ENCODE measurements at regions not wholly inside any gene's neighbourhood (a gene's known extent, or its start where the extent isn't known, plus 50 kb on each side); places are given as distances from the start of the nearest gene placed in this dataset.

GRCh38 chr14:29126865-29127264 is 360.3 kb downstream of the FOXG1 start:
- no peak for DNase-seq

GRCh38 chr14:29140016-29140415 is 373.4 kb downstream of the FOXG1 start:
- DNase-seq: no peak

DNA sequence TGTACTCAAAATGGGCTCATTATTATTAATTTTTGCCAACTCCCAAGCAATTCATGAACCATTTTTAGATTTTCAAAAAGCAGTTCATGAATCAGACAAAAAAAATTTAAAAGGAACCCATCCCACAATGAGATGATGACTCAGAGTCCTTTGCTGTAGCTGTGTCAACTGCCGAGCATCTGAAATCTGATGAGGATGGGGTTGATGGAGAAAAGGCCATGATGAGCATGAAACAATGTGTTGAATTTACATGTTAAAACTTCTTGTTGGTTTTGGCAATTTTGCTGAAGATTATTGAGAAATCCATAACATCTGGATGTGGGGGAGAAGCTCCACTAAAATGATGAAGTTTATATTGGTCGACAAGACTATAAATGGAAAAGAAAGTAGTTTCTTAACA is 378.0 kb downstream of the FOXG1 start:
- DNase-seq: no peak

GRCh38 chr14:29148221-29148620 is 381.6 kb downstream of the FOXG1 start:
- DNase-seq: no peak

GRCh38 chr14:29149798-29150197 is 383.2 kb downstream of the FOXG1 start:
- DNase-seq: no peak

DNA sequence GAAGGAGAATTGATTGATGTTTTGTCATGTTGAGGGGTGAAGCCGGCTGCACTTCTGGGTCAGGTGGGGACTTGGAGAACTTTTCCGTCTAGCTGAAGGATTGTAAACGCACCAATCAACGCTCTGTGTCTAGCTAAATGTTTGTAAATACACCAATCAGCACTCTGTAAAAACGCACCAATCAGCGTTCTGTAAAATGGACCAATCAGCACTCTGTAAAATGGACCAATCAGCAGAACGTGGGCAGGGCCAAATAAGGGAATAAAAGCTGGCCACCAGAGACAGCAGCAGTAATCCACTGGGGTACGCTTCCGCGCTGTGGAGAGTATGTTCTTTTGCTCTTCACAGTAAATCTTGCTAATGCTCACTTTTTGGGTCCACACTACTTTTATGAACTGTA is 384.1 kb downstream of the FOXG1 start:
- no peak for DNase-seq

DNA sequence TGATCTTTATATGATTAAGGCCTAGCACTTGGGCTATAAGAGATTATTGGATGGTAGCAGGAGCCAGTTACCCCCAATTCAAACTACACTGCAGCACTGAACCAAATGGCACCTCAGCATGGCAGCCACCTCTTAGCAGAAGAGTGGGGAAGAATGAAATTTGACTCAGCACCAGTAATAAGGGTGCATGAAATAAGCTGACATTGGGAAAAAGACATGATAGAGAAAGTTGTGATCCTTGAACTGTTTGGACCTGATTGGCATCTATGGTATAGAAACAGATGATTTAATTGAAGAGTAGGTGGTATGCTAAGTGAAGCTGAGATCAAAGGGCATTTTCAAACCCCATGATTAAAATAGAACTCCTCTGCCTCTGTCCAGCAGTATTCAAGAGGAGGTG is 389.5 kb downstream of the FOXG1 start:
- DNase-seq: no peak

DNA sequence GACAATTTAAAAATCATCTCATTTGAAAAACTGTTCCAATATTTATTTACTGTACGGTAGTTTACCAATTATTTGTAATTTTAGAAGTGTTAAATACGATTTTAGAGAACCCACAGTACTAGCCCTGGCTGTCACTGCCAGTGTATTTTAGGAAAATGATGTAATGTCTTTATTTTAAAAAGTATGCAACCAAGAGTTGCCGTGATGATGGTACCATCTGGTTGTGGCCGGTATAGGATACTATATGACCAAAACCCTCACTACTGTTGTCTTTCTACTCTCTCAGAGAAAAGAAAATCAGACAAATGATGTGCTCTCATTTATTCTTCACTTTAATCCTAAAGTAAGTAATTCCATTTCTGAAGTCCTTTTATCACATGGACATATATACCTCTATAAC is 395.0 kb downstream of the FOXG1 start:
- DNase-seq: no peak

- DNase-seq: no peak
Measured at GRCh38 chr14:29163109-29163508, 396.5 kb downstream of the FOXG1 start.

DNA sequence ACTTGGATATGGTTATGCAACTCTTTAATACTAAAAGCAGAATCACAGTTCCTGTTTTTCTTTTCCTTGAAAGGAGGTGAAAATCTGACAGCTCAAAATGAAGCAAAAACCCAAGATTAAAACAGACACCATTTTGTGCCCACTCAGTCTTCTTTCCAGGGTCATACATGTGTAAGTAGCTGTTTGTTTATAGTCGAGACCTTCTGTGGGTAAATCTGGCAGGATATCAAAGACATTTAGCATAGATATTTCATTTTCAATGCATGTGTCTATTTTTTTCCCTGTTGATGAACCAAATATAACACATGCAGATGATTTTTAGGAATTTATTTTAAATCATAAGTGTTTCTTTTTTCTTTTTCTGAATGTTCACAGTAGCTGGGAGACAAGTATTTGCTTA is 398.8 kb downstream of the FOXG1 start:
- no peak for DNase-seq

GRCh38 chr14:29166507-29166906 is 399.9 kb downstream of the FOXG1 start:
- no peak for DNase-seq

GRCh38 chr14:29168149-29168548 is 401.6 kb downstream of the FOXG1 start:
- no peak for DNase-seq

- DNase-seq: no peak
Measured at GRCh38 chr14:29169408-29169807, 402.8 kb downstream of the FOXG1 start.

- DNase-seq: no peak
Measured at GRCh38 chr14:29175706-29176105, 409.1 kb downstream of the FOXG1 start.

DNA sequence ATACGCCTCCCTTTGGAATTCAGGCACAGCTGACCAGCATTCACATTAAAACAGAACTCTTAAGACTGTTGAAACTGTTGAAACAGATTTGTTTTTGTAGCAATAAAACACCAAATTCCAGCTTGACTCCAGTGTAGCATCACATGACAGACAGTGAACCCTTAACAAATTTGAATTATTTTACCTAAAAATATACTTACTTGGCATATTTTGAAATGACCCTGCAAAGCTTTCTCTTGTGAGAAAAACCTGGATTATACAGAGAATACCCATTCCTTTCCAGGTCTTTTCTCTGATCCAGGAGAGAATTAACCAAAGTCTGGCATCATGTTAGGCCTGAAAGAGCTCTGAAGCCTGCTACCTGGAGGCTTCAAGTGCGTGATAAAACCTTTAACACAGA is 410.3 kb downstream of the FOXG1 start:
- no peak for DNase-seq

GRCh38 chr14:29178971-29179370 is 412.4 kb downstream of the FOXG1 start:
- no peak for DNase-seq

DNA sequence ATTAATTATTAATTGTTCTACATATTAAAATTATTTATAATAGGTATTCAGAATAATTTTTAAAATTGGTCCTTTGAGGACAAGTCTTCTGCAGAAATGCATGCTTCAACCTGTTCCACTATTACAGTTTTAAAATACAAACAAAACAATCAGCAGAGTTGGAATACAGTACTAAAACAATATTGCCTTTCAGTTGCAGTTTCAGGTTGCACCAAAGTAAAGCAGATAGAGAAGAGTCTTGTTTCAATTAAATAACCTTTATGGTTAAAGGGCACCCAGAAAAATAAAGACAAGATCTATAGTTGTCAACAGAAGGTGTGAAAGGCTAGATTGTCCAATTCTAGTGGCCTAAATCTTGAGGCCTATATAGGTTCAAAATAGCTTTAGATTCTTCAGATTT is 424.5 kb downstream of the FOXG1 start:
- DNase-seq: no peak

DNA sequence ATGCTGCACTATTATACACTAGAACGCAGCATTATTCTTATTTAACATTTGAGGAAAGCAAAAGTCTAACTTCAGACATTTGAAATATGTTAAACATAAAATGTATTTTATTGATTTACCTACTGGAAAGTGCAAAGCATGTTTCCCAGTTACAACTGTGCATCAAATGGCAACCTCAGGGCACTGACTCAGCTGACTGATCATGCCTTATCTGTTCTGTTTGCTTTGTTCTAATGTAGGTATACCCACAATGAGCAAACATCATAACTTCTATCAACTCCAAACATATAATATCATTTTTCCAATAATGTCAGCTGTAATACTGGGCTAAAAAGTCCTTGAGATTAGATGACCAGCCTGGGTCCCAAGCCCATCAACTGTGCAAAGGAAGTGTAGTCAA is 431.0 kb downstream of the FOXG1 start:
- no peak for DNase-seq

DNA sequence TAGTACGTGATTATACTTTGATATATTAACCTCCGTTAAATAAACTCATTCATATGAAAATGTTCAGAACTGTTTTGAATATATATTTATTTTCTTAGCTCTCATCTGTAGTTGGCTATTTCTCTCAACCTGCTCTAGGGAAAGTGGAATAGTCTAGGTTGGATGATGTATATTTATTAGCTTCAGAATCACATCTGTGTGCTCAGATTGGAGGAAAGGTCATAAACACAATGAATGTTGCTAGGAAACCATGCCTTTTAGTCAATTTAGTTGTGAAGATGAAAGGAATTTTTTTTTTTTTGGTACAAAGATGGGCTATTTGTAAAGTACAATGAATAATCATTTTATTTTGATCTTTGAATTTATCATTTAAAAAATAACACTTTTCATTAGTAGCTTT is 439.1 kb downstream of the FOXG1 start:
- no peak for DNase-seq

GRCh38 chr14:29215853-29216252 is 449.3 kb downstream of the FOXG1 start:
- DNase-seq: no peak

DNA sequence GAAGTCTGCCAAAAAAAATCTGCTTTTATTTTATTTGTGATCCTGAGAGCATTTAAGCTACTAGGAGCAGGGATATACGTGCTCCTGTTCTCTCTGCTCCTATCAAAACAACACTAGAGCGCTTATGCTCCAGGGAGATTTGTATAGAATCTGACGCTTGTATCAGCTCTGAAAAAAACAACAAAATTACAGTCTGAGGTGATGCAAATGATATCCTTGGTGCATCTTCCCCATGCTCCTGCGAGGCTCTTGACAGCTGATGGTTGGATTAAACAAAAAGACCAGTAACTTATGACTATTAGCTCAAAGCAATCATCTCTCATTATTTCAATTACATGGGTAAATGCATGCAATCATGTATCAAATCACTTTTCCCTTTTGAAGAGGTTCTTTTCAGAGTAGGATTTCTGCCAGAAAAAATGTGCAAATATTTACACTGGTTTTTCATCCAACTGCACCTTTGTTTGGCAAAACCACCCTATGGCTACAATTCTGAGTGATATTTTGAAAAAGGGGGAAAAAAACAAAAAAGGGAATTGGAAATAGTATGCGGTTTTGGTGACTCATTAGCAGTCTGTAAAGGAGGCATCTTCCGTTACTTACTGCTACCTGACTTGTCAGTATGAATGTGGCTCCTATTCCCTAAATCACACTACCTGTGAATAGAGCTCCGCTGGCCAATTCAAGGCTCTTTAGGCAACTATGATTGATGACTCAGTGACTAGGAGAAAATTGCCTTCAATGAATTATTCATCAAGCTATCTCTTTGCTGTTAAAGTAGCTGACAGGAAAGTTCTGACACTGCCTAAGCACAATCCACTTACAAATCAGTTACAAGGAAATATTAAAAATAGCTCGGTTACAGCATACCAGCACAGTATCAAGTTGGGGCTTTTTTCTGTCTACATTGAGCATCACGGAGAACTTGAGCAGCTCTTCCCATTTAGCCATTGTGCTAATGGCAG is 450.0 kb downstream of the FOXG1 start:
- no peak for DNase-seq

- DNase-seq: no peak
Measured at GRCh38 chr14:29217813-29218450, 451.3 kb downstream of the FOXG1 start.

GRCh38 chr14:29220072-29220471 is 453.5 kb downstream of the FOXG1 start:
- no peak for DNase-seq

DNA sequence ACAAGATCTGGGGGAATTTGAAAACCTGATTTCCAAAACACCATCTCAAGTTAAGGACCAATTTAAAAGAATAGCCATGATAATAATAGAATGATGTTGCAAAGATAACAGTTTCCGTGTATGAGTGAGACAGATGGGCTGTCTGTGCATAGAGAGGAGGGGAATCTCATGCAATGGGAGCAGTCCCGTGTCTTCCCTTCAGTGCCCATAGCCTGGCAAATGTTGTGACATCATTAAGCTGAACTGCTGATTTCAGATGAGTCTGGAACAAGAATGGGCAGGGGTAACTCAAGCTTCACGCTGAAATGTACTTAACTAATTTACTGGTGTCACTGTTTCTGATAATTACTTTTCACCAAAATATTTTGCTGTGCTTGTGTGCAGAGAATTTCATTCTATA is 454.0 kb downstream of the FOXG1 start:
- no peak for DNase-seq

DNA sequence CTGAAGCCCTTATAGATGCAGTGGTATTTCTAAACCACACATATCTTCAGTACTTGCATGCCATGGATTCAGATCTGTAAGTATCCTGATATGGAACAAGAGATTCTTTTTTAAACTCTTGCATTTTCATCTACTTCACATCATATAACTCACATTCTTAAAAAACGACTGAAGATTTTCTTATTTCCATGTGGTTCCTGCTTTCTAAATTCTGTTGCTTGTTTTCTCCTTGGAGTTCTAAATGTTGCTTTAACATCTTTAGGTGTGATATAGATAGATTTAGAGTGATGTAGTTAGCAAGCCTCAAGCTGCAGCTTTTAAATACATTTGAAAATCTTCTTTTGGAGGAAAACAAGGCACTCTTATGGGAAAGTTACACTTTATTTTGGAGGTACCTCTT is 455.4 kb downstream of the FOXG1 start:
- DNase-seq: no peak

Measured in stimulated activated CD8-positive, alpha-beta memory T cell treated with anti-CD3 and anti-CD28 coated beads, Interleukin-4, amount 100 ng/mL, for 48 hours (primary cell).